Chondrocyte (in vitro differentiated cells): ENCODE measurements at regions not wholly inside any gene's neighbourhood (a gene's known extent, or its start where the extent isn't known, plus 50 kb on each side); places are given as distances from the start of the nearest gene placed in this dataset.
"Not testable (repeated sequence)": the region's sequence is repeated elsewhere in the genome, so short reads cannot be mapped to it uniquely, and the experiment has no call there.

Source experiments
- DNase-seq: peaks from one replicate; pipeline ENCODE4 v3.0.0; 2021; ENCODE audit warnings: mixed read lengths, low spot score
- H3K27ac Mint-ChIP-seq: one replicate; pipeline ENCODE4 v1.8.0; 2021; ENCODE audit warnings: mild to moderate bottlenecking, moderate library complexity, mixed read lengths; ENCODE audit not compliant: unreplicated experiment
- H3K27me3 Mint-ChIP-seq: 2 replicates; pipeline ENCODE4 v1.8.0; 2021; ENCODE audit warnings: low read depth, mixed read lengths
- H3K36me3 Mint-ChIP-seq: 2 replicates; pipeline ENCODE4 v1.8.0; 2021; ENCODE audit warnings: low read depth, mixed read lengths
- H3K4me1 Mint-ChIP-seq: 2 replicates; pipeline ENCODE4 v1.8.0; 2021; ENCODE audit warnings: low read depth, mild to moderate bottlenecking, mixed read lengths
- H3K4me3 Mint-ChIP-seq: one replicate; pipeline ENCODE4 v1.8.0; 2021; ENCODE audit warnings: mild to moderate bottlenecking, moderate library complexity, mixed read lengths; ENCODE audit not compliant: unreplicated experiment
- H3K9me3 Mint-ChIP-seq: 2 replicates; pipeline ENCODE4 v1.8.0; 2021; ENCODE audit warnings: low read depth, mixed read lengths
- CTCF ChIP-seq: fragments of 200-600 bp; sonication (generic); IDR thresholded peaks from 2 replicates; pipeline ENCODE4 v1.5.0; 2021; ENCODE audit warnings: antibody characterized with exemption, mild to moderate bottlenecking, moderate library complexity

- peaks cover 8% of the 10 kb centered on the region for H3K36me3 Mint-ChIP-seq
- no peak overlapping the region for H3K27ac Mint-ChIP-seq
- TF ChIP-seq CTCF = no peak
- no peak for DNase-seq
- peaks cover 4% of the 10 kb centered on the region for H3K27me3 Mint-ChIP-seq
- H3K9me3 Mint-ChIP-seq = peaks cover 33% of the 10 kb centered on the region
- no peak overlapping the region for H3K4me3 Mint-ChIP-seq
- H3K4me1 Mint-ChIP-seq = peaks cover 4% of the 10 kb centered on the region
Observed at GRCh38 chr15:69926721-69927120, 171.0 kb downstream of the TLE3 start.

- not testable (repeated sequence) for H3K27ac Mint-ChIP-seq, H3K36me3 Mint-ChIP-seq, DNase-seq, H3K4me3 Mint-ChIP-seq, H3K4me1 Mint-ChIP-seq
- H3K27me3 Mint-ChIP-seq = peaks cover 15% of the 10 kb centered on the region
- peaks cover 20% of the 10 kb centered on the region for H3K9me3 Mint-ChIP-seq
Observed at GRCh38 chr15:69928890-69929289, 168.8 kb downstream of the TLE3 start.

GRCh38 chr15:69929905-69930630 is 167.6 kb downstream of the TLE3 start:
- Mint-ChIP-seq H3K36me3 (peaks cover 4% of the 10 kb centered on the region), H3K4me3 (no peak overlapping the region), H3K27ac (no peak overlapping the region), H3K4me1 (peaks cover 4% of the 10 kb centered on the region), H3K27me3 (peaks cover 22% of the 10 kb centered on the region), H3K9me3 (peaks cover 14% of the 10 kb centered on the region)
- no peak for DNase-seq
- no peak for TF ChIP-seq CTCF

GRCh38 chr15:69930754-69931153 is 167.0 kb downstream of the TLE3 start:
- TF ChIP-seq CTCF = no peak

GRCh38 chr15:69931156-69931555 is 166.6 kb downstream of the TLE3 start:
- no peak for TF ChIP-seq CTCF
- DNase-seq = no peak
- peaks cover 12% of the 10 kb centered on the region for H3K36me3 Mint-ChIP-seq
- peaks cover 2% of the 10 kb centered on the region for H3K4me1 Mint-ChIP-seq
- H3K9me3 Mint-ChIP-seq = peaks cover 20% of the 10 kb centered on the region
- peaks cover 30% of the 10 kb centered on the region for H3K27me3 Mint-ChIP-seq
- H3K27ac Mint-ChIP-seq = no peak overlapping the region
- H3K4me3 Mint-ChIP-seq = no peak overlapping the region

More at GRCh38 chr15:69930754-69931153, 167.0 kb downstream of the TLE3 start:
- H3K9me3 Mint-ChIP-seq = peaks cover 18% of the 10 kb centered on the region
- H3K36me3 Mint-ChIP-seq = peaks cover 11% of the 10 kb centered on the region
- H3K4me1 Mint-ChIP-seq = peaks cover 4% of the 10 kb centered on the region
- peaks cover 29% of the 10 kb centered on the region for H3K27me3 Mint-ChIP-seq
- H3K4me3 Mint-ChIP-seq = no peak overlapping the region
- DNase-seq = no peak
- H3K27ac Mint-ChIP-seq = no peak overlapping the region

- H3K36me3 Mint-ChIP-seq = peaks cover 10% of the 10 kb centered on the region
- no peak for TF ChIP-seq CTCF
- no peak overlapping the region for H3K27ac Mint-ChIP-seq
- DNase-seq = no peak
- H3K4me1 Mint-ChIP-seq = no peaks in the 10 kb centered on the region
- peaks cover 45% of the 10 kb centered on the region for H3K27me3 Mint-ChIP-seq
- H3K9me3 Mint-ChIP-seq = peaks cover 12% of the 10 kb centered on the region
- no peak overlapping the region for H3K4me3 Mint-ChIP-seq
Observed at GRCh38 chr15:69934607-69935006, 163.1 kb downstream of the TLE3 start.
